OCI-LY7 (cell line): ENCODE measurements at regions not wholly inside any gene's neighbourhood (a gene's known extent, or its start where the extent isn't known, plus 50 kb on each side); places are given as distances from the start of the nearest gene placed in this dataset.

Experiments
- BruUV-seq: library from RNA; stranded (reverse); fragments of 400-500 nt; replicated peaks from 2 replicates; lab custom pipeline; 2021; lab: Mats Ljungman, UMichigan
- CTCF ChIA-PET: fragments of 300-600 bp; sonication (Branson Sonifier 250); formaldehyde crosslinking; loops from one replicate; lab custom pipeline; 2022; ENCODE audit warnings: antibody characterized with exemption; ENCODE audit not compliant: unreplicated experiment; lab: Charles Lee
- POLR2A ChIA-PET: fragments of 300-600 bp; sonication (Branson Sonifier 250); formaldehyde crosslinking; loops from one replicate; lab custom pipeline; 2022; ENCODE audit warnings: antibody characterized with exemption; lab: Charles Lee
- DNase-seq: peaks from one replicate; pipeline ENCODE4 v3.0.0-alpha.2; 2015; ENCODE audit warnings: low spot score
- H2AFZ ChIP-seq: fragments of 200-600 bp; sonication (generic), shearing (Covaris generic); 2 replicates; pipeline ENCODE4 v1.6.1; 2014; ENCODE audit warnings: mild to moderate bottlenecking, antibody characterized with exemption, low read length, moderate library complexity
- H3K27ac ChIP-seq: fragments of 200-600 bp; sonication (generic); 2 replicates; pipeline ENCODE4 v1.5.1; 2014; ENCODE audit warnings: mixed run types, low read depth, mild to moderate bottlenecking, moderate library complexity, low read length, inconsistent platforms; ENCODE audit not compliant: poor library complexity, severe bottlenecking
- H3K36me3 ChIP-seq: fragments of 200-600 bp; sonication (generic); 2 replicates; pipeline ENCODE4 v1.6.1; 2014; ENCODE audit warnings: mild to moderate bottlenecking, antibody characterized with exemption, low read length, moderate library complexity, mixed read lengths; ENCODE audit not compliant: insufficient read depth
- H3K4me1 ChIP-seq: fragments of 200-600 bp; sonication (generic); 2 replicates; pipeline ENCODE4 v1.5.1; 2014; ENCODE audit warnings: mild to moderate bottlenecking, low read length; ENCODE audit not compliant: insufficient read depth, poor library complexity, severe bottlenecking
- H3K4me2 ChIP-seq: fragments of 200-600 bp; sonication (generic); 2 replicates; pipeline ENCODE4 v1.6.1; 2014; ENCODE audit warnings: mild to moderate bottlenecking, low read length
- H3K4me3 ChIP-seq: fragments of 200-600 bp; sonication (generic); 2 replicates; pipeline ENCODE4 v1.5.1; 2014; ENCODE audit warnings: mild to moderate bottlenecking, low read depth, low read length; ENCODE audit not compliant: poor library complexity, severe bottlenecking
- H3K79me2 ChIP-seq: fragments of 200-600 bp; sonication (generic); 2 replicates; pipeline ENCODE4 v1.6.1; 2016; ENCODE audit warnings: low read depth, mild to moderate bottlenecking, low read length, moderate library complexity, mixed read lengths; ENCODE audit not compliant: insufficient read depth
- H3K9me2 ChIP-seq: fragments of 200-600 bp; sonication (generic); 2 replicates; pipeline ENCODE4 v1.6.1; 2016; ENCODE audit warnings: mild to moderate bottlenecking, low read length, mixed read lengths; ENCODE audit not compliant: insufficient read depth
- H3K9me3 ChIP-seq: fragments of 200-600 bp; sonication (generic); 2 replicates; pipeline ENCODE4 v1.6.1; 2014; ENCODE audit warnings: mild to moderate bottlenecking, mixed run types, low read length, mixed read lengths
- H4K20me1 ChIP-seq: fragments of 200-600 bp; sonication (generic); 2 replicates; pipeline ENCODE4 v1.6.1; 2014; ENCODE audit warnings: mild to moderate bottlenecking, antibody characterized with exemption, low read length, moderate library complexity, mixed read lengths; ENCODE audit not compliant: insufficient read depth
- EZH2phosphoT487 ChIP-seq: fragments of 200-600 bp; sonication (generic); IDR thresholded peaks from 2 replicates; pipeline ENCODE4 v1.6.1; 2018; ENCODE audit warnings: low read depth, borderline replicate concordance, mild to moderate bottlenecking, mixed run types, antibody characterized with exemption, low read length, moderate library complexity, mixed read lengths
- intact Hi-C: fragments of 100-400 bp; cut with micrococcal nuclease; formaldehyde crosslinking; loops from one replicate; pipeline ENCODE4 v1.10.0; 2022; ENCODE audit not compliant: unreplicated experiment
- TF ChIP-seq, protein P1 (sequence below): fragments of 200-600 bp; sonication (generic); conservative IDR thresholded peaks from 2 replicates; pipeline ENCODE4 v1.5.1; 2014; ENCODE audit warnings: mild to moderate bottlenecking, antibody characterized with exemption, low read length, moderate library complexity, mixed read lengths

DNA sequence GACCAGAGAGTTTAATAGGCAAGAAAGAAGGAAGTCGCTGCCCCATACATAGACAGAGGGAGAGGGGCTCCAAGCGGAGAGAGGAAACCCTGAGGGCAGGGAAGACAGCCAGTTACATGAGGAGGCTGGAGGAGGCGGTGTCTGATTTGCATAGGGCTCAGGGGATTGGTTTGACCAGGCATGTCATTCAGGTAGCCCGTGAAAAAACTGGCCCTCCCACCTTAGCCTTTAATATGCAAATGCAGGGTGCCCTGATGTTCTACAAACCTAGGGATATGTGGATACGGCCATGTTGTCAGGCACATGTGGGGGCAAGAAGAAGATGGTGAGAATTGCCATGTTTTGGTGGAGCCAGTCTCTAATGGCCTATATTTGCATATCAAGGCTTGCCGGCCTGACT is 1461.6 kb downstream of the PCDH9 start:
- peaks cover 8% of the 10 kb centered on the region; the same call in 1 of the 2 replicates for H3K9me3 ChIP-seq
- intact Hi-C loops: no loop called here
- no peak overlapping the region for H3K4me3 ChIP-seq
- no peak overlapping the region for H3K27ac ChIP-seq
- no peaks in the 10 kb centered on the region for H4K20me1 ChIP-seq
- H3K9me2 ChIP-seq: no peaks in the 10 kb centered on the region
- H2AFZ ChIP-seq: no peak overlapping the region
- no peak overlapping the region for H3K4me2 ChIP-seq
- CTCF ChIA-PET: no interaction called here
- no peaks in the 10 kb centered on the region for H3K79me2 ChIP-seq
- no peaks in the 10 kb centered on the region for H3K4me1 ChIP-seq
- no peaks in the 10 kb centered on the region for H3K36me3 ChIP-seq
- DNase-seq: no peak
- POLR2A ChIA-PET: no interaction called here
- TF ChIP-seq, protein P1, sequence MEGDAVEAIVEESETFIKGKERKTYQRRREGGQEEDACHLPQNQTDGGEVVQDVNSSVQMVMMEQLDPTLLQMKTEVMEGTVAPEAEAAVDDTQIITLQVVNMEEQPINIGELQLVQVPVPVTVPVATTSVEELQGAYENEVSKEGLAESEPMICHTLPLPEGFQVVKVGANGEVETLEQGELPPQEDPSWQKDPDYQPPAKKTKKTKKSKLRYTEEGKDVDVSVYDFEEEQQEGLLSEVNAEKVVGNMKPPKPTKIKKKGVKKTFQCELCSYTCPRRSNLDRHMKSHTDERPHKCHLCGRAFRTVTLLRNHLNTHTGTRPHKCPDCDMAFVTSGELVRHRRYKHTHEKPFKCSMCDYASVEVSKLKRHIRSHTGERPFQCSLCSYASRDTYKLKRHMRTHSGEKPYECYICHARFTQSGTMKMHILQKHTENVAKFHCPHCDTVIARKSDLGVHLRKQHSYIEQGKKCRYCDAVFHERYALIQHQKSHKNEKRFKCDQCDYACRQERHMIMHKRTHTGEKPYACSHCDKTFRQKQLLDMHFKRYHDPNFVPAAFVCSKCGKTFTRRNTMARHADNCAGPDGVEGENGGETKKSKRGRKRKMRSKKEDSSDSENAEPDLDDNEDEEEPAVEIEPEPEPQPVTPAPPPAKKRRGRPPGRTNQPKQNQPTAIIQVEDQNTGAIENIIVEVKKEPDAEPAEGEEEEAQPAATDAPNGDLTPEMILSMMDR: no peak
- TF ChIP-seq EZH2phosphoT487: no peak
- BruUV-seq: no TSS peak

DNA sequence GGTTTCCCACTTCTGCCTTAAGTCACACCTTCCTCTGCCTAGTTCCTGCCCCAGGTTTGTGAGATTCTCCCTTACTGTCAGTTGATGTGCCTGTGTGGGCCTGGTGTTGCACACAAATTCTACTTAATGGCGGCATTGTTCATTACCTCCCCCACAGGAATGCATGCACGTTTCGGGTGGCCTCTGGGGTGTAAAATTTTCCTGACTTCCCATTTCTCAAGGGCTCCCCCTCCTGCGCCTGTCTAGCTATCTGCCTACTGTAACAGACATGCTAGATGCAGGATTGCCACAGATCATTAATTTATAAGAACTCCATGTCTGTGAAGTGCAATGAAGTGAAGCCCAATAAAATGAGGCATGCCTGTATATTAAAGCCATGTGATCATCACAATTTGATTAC is 1466.3 kb downstream of the PCDH9 start:
- H3K9me3 ChIP-seq: no peaks in the 10 kb centered on the region
- BruUV-seq: no TSS peak
- H3K9me2 ChIP-seq: no peaks in the 10 kb centered on the region
- no peaks in the 10 kb centered on the region for H4K20me1 ChIP-seq
- no peak overlapping the region for H3K4me3 ChIP-seq
- DNase-seq: no peak
- H3K4me2 ChIP-seq: no peak overlapping the region
- H3K79me2 ChIP-seq: no peaks in the 10 kb centered on the region
- no peak overlapping the region for H3K27ac ChIP-seq
- H3K36me3 ChIP-seq: no peaks in the 10 kb centered on the region
- intact Hi-C loops: no loop called here
- CTCF ChIA-PET: no interaction called here
- H3K4me1 ChIP-seq: no peaks in the 10 kb centered on the region
- TF ChIP-seq EZH2phosphoT487: no peak
- TF ChIP-seq, protein P1: no peak
- H2AFZ ChIP-seq: no peak overlapping the region
- POLR2A ChIA-PET: no interaction called here

DNA sequence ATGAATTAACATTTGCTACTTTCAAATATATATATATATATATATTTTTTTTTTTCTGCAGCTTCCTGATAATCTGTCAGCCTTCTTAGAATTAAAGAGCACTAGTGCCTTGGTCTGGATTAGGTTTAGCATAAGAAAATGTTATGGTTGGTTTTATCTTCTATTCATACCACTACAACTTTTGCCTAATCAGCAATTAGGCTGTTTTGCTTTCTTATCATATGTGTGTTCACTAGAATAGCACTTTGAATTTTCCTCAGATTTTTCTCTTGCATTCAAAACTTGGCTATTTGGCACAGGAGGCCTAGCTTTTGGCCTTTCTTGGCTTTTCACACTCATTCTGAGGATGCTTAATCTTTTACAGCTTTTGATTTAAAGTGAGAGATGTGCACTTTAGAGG is 1468.1 kb downstream of the PCDH9 start:
- Histone ChIP-seq H3K4me3 (no peak overlapping the region), H2AFZ (no peak overlapping the region), H3K4me1 (no peaks in the 10 kb centered on the region), H3K9me2 (no peaks in the 10 kb centered on the region), H3K79me2 (no peaks in the 10 kb centered on the region), H3K36me3 (no peaks in the 10 kb centered on the region), H3K27ac (no peak overlapping the region), H4K20me1 (no peaks in the 10 kb centered on the region), H3K9me3 (no peaks in the 10 kb centered on the region), H3K4me2 (no peak overlapping the region)
- intact Hi-C loops: no loop called here
- ChIA-PET CTCF (no interaction called here), POLR2A (interaction anchor here (0.5 to 0.7 kb wide), 2 partner anchors 419 to 793 kb away, joined by 3 read pairs; no protein-coding TSS in a partner anchor)
- no TSS peak for BruUV-seq
- no peak for TF ChIP-seq EZH2phosphoT487
- TF ChIP-seq, protein P1: no peak
- DNase-seq: no peak
